ENCODE measurements at regions not wholly inside any gene's neighbourhood (a gene's known extent, or its start where the extent isn't known, plus 50 kb on each side); places are given as distances from the start of the nearest gene placed in this dataset.

GRCh38 chr2:136376211-136376610 is 258.3 kb upstream of the CXCR4 start:
- TF ChIP-seq CTCF (conservative IDR thresholded peaks at IDR 0.05 in 1 of 2, IDR thresholded peaks at IDR 0.05 in 1 of 2; ENCODE audit: extremely low read depth in 1 of 2, insufficient read depth in 1 of 2, low read depth in 1 of 2, low read length in 2 of 2) (no peak), EZH2 (IDR thresholded peaks at IDR 0.05; ENCODE audit: borderline replicate concordance, low read length) (no peak)

Data from mammary epithelial cell (primary cell).